ENCODE measurements at regions not wholly inside any gene's neighbourhood (a gene's known extent, or its start where the extent isn't known, plus 50 kb on each side); places are given as distances from the start of the nearest gene placed in this dataset.
A peak's percentile ranks its signal among the peaks of the same experiment; 100 is the strongest.

- Histone ChIP-seq H3K27me3 (replicated peaks; ENCODE audit: insufficient read depth) (no peaks in the 10 kb centered on the region), H3K27ac (peak overlapping the region in 1 of 2 donors; percentile 61), H3K36me3 (no peaks in the 10 kb centered on the region), H3K9me3 (no peaks in the 10 kb centered on the region), H3K4me3 (peak overlapping the region; percentile 77), H3K4me1 (ENCODE audit: control insufficient read depth in 1 of 2, low read depth in 2 of 2) (no peaks in the 10 kb centered on the region)
- ATAC-seq (ENCODE audit: insufficient number of reproducible peaks, low FRiP score, low read depth) (no peak), DNase-seq (ENCODE audit: low spot score) (no peak)
- TF ChIP-seq CTCF (IDR thresholded peaks at IDR 0.05) = no peak
These were observed 62.8 kb downstream of the NUDT10 start for GRCh38 chrX:51395480-51395809.
